ENCODE measurements at regions not wholly inside any gene's neighbourhood (a gene's known extent, or its start where the extent isn't known, plus 50 kb on each side); places are given as distances from the start of the nearest gene placed in this dataset.

- TF ChIP-seq EZH2 (IDR thresholded peaks at IDR 0.05; ENCODE audit: borderline replicate concordance, insufficient read depth, low read depth, low read length, poor library complexity, severe bottlenecking) (no peak), CTCF (IDR thresholded peaks at IDR 0.05) (no peak)
Measured at GRCh38 chr17:33952425-33952824, 302.7 kb upstream of the CCL2 start.
